HG03280 (cell line): ENCODE measurements at regions not wholly inside any gene's neighbourhood (a gene's known extent, or its start where the extent isn't known, plus 50 kb on each side); places are given as distances from the start of the nearest gene placed in this dataset.

ENCODE experiments used
- ATAC-seq: cut with Tn5 transposase; IDR thresholded peaks from one replicate; pipeline ENCODE4 v1.9.1; 2021; ENCODE audit warnings: mild to moderate bottlenecking, moderate library complexity; ENCODE audit not compliant: unreplicated experiment

DNA sequence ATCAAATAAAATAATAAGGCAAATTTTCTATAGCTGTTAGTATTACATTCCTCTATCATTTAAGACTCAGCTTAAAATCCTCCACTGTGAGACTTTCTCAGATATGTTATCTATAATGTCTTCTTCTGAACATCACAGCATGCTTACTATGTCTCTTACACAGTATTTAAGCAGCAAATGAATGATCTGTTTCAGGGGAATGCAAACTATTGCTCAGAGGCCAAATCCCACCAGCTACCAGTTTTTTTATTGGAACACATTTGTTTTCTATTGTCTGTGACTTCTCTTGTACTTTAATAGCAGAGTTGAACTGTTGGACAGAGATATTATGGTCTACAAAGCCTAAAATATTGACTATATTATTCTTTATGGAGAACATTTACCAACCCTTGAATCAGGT lies 59.6 kb downstream of the C3orf38 start:
- ATAC-seq: no peak

DNA sequence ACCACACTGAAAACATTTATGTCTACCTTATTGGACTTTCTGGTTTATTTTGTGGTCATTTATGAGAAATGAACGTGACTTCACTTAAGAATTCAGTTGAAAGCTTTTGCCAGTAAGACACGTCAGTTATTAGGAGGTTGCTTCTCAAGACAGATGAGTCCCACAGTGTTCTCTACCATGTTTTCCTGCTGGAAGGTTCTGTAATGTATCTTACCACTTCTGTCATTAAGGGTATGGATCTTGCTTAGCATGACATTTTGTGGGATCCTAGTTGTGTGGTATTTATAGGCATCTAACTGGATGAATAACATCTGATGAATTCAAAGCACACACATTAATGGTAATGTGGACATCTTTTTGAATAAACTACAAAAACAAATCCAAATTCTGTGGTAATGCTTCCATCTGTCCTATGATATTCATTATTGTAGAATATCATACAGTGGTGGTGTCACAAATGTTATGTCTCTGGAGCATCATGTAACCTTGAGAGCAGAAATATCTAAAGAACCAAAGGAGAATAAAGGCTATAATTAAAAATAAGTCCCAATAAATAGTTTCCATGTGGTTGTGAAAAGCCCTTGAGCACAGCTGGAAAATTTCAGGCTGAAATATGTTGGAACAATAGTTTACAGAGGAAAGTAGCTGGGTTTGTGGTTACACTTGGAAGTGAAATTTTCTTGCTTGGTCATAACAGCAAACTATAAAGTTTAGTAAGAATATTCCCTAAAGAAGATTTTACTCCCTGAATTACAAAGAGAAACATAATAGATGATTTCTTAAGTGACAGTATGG lies 61.5 kb downstream of the C3orf38 start:
- no peak for ATAC-seq

DNA sequence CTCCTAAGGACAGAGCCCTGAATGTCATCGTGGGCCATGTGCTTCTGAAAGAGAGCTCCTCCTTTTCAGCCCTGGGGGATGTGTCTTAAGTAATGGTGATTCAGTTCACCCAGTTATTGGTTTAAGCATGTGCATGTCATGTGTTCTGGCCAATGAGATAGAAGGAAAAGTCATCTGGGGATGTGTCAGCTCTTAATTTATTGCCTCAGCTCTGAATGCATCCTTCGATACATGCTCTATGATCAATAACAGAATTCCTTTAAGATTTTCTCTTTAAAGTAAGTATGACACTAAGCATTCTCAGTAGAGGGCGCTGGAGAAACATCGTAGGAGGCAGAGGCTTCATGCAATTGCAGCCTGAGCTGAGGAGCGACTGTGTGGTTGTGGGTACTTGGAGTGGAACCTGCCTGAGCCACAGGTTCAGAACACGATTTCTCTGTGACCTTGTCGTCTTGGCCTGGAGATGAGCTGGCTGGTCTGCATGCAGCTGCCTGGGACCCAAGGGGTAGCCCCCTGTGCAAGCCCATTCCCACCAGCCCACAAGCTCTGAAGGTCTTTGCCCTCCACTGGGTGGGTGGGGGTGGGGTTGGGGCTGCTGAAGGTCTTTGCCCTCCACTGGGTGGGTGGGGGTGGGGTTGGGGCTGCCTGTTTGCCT lies 69.5 kb downstream of the C3orf38 start:
- ATAC-seq: peak; percentile 84

DNA sequence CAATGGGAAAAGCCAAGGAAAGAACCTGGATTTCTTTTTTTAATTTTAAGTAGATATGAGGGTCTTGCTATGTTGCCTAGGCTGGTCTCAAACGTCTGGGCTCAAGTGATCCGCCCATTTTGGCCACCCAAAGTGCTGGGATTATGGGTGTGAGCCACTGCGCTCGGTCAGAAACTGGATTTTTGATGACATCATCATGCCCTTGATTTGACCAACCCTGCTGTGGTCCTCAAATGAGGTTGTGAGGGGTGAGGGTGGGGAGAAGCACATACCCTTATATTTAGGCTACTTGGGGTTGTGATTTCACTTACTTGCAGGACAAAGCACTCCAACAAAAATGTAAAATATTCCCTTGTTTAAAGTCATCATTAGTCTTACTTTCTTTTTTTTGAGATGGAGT lies 70.4 kb downstream of the C3orf38 start:
- no peak for ATAC-seq

GRCh38 chr3:88221726-88222125 lies 72.0 kb downstream of the C3orf38 start:
- ATAC-seq: no peak

DNA sequence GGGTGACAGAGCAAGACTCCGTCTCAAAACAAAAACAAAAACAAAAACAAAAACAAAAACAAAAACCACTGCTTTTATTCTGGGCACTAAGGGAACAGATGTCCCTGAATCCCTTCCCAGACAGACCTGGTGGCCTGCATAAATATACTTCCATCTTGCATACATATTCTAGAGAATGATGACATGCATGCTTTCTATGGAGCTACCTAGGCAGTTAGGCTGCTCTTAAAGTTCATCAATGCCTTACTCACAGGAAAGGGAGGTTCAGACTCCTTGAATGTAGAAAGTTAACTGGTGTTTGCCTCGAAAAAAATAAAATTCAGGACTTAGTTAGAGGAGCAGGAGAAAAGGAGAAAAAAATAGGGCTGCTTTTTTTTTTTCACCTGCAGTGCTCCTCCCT lies 72.6 kb downstream of the C3orf38 start:
- ATAC-seq: no peak

DNA sequence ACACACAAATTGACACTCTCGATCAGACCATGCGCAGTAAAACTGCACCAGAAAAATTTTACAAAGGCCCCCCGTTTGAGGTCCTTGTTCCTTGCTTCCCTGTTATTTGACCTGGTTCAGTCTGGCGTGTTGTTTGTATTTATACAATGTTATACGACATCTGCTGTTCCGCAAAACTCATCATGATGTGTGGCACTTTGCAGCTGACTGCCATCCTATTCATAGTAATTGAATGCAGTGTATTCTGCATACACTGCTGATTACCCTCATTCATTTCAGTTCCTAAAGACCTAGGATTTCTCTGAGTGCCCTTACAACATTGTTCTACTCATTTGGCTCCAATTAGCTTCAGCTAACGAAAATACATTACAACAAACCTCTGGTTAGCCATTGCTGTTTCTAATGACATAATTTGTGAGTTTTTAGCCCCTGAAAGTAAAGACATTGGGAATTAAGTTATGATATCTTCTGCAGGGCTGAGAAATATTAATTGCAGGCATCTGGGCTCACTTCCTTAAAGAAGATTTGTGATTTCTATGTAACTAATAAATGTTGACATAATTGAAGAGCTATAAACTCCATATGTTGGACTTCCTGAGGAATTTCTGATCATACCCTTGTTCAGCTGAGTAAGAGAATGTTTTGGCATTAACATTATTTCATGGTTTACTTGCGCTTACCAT lies 75.7 kb downstream of the C3orf38 start:
- no peak for ATAC-seq

DNA sequence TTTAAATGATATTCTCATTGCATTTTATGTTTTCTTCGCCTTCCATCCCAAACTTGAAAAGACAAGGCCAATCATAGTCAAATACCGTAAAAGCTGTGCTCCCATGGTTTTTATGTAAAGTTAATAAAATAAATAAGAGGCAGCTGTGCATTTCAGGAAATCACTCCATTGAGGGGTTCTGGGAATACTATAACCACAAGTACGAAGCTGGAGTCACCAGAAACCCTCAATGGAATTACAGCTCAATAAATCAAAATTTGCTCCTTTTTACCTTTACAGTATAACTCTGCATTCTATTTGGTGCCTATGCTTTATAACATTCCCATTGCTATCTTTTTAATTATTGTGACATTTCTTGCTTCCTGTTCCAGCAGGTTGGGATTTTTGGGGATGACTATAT lies 77.2 kb downstream of the C3orf38 start:
- no peak for ATAC-seq

- no peak for ATAC-seq
These were observed 80.9 kb downstream of the C3orf38 start for GRCh38 chr3:88230638-88231037.

DNA sequence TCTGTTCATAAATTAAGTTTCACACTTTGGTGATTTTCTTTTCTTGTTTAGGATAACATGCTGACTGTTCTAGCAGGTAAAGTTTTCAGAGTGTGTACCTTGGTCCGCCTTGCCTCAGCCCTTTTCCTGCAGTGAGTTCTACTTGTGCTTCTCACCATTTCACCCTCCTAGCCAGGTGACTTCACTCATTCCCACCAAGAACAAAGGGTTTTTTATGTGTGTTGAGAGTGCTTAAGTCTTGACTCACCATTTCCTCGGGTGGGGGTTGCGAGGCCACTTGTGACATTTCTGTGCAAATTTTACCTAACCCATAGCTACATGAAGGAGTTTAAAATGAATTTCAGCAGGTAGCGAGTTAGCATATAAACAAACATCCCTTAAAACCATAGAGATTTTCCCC lies 81.4 kb downstream of the C3orf38 start:
- no peak for ATAC-seq

DNA sequence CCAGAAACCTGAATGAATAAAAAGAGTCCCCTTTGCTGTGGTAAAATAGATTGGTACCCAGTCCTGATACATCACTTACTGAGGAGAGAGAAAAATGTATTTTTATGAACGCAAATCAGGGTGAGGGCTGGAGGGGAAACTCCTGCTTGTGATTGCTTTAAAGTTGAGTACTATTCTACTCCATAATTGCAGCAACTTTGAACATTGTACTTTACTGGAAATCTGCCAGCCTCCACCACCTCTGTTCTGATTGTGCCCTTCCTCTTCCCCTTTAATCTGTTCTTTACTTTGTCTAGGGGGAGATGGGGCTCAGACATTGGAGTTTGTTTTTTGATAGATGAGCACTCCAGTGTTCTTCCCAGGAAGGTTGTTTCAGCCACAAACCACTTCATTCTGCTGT lies 81.9 kb downstream of the C3orf38 start:
- ATAC-seq: no peak

DNA sequence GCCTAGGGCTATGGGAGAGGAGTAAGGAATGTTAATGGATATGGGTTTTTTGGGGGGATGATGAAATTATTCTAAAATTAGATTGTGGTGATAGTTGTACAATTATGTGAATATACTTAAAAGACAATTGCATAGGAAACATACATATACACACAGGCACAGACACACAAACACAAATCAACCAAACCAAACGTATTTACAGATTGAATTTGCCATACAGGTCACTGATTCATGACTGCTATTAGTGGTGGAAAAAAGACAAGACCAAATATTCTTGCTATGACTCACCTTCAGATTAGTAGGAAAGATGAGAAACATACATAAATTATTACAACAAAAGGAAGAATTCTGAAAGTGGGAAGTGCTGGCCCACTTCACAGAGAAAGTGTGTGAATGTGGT lies 85.3 kb downstream of the C3orf38 start:
- no peak for ATAC-seq

DNA sequence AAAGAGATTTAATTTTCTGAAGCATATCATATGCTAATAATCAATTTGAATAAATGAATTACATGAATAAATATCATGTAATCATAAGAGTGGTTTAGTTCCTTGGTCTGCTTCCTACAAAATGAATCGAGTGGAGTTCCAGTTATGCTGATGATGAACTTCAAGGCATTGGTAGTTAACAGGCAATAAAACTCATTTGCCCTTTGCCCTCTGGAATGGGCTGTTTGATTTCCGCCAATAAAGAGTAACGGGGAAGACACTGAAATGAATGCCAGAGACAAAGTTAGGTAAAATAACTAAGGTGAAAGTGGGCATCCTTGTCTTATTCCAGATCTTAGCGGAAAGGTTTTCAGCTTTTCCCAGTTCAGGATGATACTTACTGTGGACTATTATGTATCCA lies 90.1 kb downstream of the C3orf38 start:
- ATAC-seq: no peak

GRCh38 chr3:88248658-88249057 lies 98.9 kb downstream of the C3orf38 start:
- ATAC-seq: no peak

- no peak for ATAC-seq
These were observed 109.3 kb downstream of the C3orf38 start for GRCh38 chr3:88259045-88259444.

DNA sequence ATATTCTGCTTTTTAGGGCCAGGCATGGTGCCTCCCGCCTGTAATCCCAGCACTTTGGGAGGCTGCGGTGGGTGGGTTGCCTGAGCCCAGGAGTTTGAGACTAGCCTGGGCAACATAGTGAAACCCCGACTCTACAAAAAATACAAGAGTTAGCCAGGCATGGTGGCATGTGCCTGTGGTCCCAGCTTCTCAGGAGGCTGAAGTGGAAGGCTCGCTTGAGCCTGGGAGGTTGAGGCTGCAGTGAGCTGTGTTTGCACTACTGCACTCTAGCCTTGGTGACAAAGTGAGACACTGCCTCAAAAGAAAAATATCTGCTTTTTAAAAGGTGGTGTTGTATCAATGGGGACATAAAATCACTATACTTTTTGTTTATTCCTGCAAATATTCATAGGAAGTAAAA lies 112.8 kb downstream of the C3orf38 start:
- ATAC-seq: no peak

- ATAC-seq: no peak
These were observed 113.8 kb downstream of the C3orf38 start for GRCh38 chr3:88263417-88264100.

GRCh38 chr3:88267441-88267840 lies 117.7 kb downstream of the C3orf38 start:
- no peak for ATAC-seq

- no peak for ATAC-seq
These were observed 118.1 kb downstream of the C3orf38 start for GRCh38 chr3:88267847-88268246.

DNA sequence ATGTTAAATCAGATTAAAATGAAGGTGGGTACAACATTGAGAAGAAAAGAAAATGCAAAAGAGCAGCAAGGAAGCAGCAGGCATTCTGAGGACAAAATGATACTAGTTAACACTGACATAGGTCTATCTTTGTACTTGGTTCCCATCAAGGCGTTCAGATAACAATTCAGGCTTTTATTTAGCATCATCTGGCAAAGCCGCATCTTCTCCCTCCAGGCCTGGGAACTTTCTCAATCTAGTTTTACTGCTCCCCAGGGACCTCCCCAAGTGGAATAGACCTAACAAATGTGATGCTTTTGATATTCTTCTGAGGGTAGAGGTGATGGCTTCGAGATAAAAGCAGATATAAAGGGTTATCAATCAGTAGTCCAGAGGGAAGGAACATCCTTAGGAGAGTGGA lies 130.6 kb downstream of the C3orf38 start:
- no peak for ATAC-seq

- no peak for ATAC-seq
These were observed 132.9 kb downstream of the C3orf38 start for GRCh38 chr3:88282528-88283241.
